22Rv1 (cell line): ENCODE measurements at regions not wholly inside any gene's neighbourhood (a gene's known extent, or its start where the extent isn't known, plus 50 kb on each side); places are given as distances from the start of the nearest gene placed in this dataset.

Source experiments
- ZFX ChIP-seq: fragments of 450-650 bp; IDR thresholded peaks from 2 replicates; pipeline ENCODE4 v1.6.1; 2017; ENCODE audit warnings: antibody characterized with exemption, borderline replicate concordance
- TF ChIP-seq, protein P1 (sequence below): fragments of 450-650 bp; IDR thresholded peaks from 2 replicates; pipeline ENCODE4 v1.5.1; 2017; ENCODE audit warnings: mild to moderate bottlenecking

DNA sequence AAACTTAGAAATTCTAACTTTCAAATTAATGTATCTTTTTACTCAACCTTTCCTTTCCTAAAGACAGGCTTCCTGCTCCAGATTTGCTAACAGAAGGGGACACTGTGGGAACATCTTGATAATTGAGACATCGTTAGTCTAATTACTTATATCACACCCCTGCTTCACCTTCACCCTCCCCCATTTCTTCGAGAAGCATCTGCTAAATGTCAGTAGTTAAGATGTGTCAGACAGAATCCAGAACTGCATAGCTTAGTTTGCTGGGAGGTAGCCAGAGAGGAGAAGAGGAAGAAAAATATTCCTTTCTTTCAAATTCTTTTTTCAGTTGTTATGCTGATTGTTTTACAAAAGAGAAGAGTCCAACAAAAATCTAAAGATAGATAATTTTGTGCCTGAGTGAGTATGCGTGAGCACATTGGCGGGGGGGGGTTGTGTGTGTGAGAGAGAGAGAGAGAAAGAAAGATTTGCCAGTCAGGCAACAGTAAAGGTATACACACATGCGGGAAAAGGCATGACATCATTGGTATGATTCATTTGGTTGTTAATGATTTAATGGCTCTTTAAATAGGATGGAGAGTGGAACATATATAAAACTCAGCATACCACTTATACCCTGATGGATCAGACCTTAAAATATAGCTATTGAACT is 192.4 kb downstream of the PTN start:
- TF ChIP-seq, protein P1, sequence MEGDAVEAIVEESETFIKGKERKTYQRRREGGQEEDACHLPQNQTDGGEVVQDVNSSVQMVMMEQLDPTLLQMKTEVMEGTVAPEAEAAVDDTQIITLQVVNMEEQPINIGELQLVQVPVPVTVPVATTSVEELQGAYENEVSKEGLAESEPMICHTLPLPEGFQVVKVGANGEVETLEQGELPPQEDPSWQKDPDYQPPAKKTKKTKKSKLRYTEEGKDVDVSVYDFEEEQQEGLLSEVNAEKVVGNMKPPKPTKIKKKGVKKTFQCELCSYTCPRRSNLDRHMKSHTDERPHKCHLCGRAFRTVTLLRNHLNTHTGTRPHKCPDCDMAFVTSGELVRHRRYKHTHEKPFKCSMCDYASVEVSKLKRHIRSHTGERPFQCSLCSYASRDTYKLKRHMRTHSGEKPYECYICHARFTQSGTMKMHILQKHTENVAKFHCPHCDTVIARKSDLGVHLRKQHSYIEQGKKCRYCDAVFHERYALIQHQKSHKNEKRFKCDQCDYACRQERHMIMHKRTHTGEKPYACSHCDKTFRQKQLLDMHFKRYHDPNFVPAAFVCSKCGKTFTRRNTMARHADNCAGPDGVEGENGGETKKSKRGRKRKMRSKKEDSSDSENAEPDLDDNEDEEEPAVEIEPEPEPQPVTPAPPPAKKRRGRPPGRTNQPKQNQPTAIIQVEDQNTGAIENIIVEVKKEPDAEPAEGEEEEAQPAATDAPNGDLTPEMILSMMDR, result no peak
- TF ChIP-seq ZFX, result no peak
